B cell (primary cell): ENCODE measurements at regions not wholly inside any gene's neighbourhood (a gene's known extent, or its start where the extent isn't known, plus 50 kb on each side); places are given as distances from the start of the nearest gene placed in this dataset.

Experiments
- ATAC-seq: fragments of 200-7000 bp; cut with Tn5 transposase; one replicate; pipeline ENCODE4 v1.10.0; 2021; ENCODE audit warnings: low read depth, mild to moderate bottlenecking, moderate number of reproducible peaks, moderate library complexity
- CTCF ChIA-PET: fragments of 350-600 bp; sonication (Branson Sonifier 250); formaldehyde crosslinking; loops from one replicate; lab custom pipeline; 2021; ENCODE audit warnings: antibody characterized with exemption, inconsistent platforms; lab: Charles Lee
- POLR2A ChIA-PET: fragments of 350-600 bp; sonication (Branson Sonifier 250); formaldehyde crosslinking; loops from one replicate; lab custom pipeline; 2021; ENCODE audit warnings: antibody characterized with exemption; lab: Charles Lee
- DNase-seq: peaks from one replicate; pipeline ENCODE4 v3.0.0; 2013
- H2AFZ ChIP-seq: 2 replicates; pipeline ENCODE4 v1.6.1; 2012; ENCODE audit warnings: mild to moderate bottlenecking, low read depth, low read length; ENCODE audit not compliant: insufficient read depth, poor library complexity, severe bottlenecking
- H3K27ac ChIP-seq, 2 donors: 1 replicate in 1 of 2; 2 replicates in 1 of 2; pipeline ENCODE4 v1.5.1; 2012 to 2013; ENCODE audit warnings: low read length in 2 of 2, mild to moderate bottlenecking in 2 of 2, moderate library complexity in 1 of 2
- H3K27me3 ChIP-seq, 4 experiments: fragments of 200-600 bp in 1 of 4; sonication (generic) in 1 of 4; replicated peaks in 1 of 4; 1 replicate in 2 of 4; 2 replicates in 2 of 4; pipeline versions ENCODE4 v1.6.1 to v1.7.0; 2013 to 2016; ENCODE audit warnings: low read length in 3 of 4, mild to moderate bottlenecking in 2 of 4, mixed read lengths in 1 of 4, moderate library complexity in 1 of 4; ENCODE audit not compliant: insufficient read depth in 4 of 4, control insufficient read depth in 3 of 4; ENCODE audit errors: control extremely low read depth in 1 of 4
- H3K36me3 ChIP-seq, 2 experiments: replicated peaks in 1 of 2; 1 replicate in 1 of 2; 2 replicates in 1 of 2; pipeline versions ENCODE4 v1.6.1 to v1.7.1; 2013; ENCODE audit warnings: low read length in 1 of 2; ENCODE audit not compliant: insufficient read depth in 2 of 2, control insufficient read depth in 1 of 2; ENCODE audit errors: control extremely low read depth in 1 of 2, extremely low read depth in 1 of 2
- H3K4me1 ChIP-seq, 2 donors: fragments of 200-600 bp in 1 of 2; sonication (generic) in 1 of 2; 1 replicate in 1 of 2; 2 replicates in 1 of 2; pipeline versions ENCODE4 v1.5.1 to v1.6.1; 2013 to 2017; ENCODE audit warnings: low read length in 2 of 2; ENCODE audit not compliant: control insufficient read depth in 2 of 2, insufficient read depth in 2 of 2
- H3K4me2 ChIP-seq: replicated peaks from 2 replicates; pipeline ENCODE3; 2012; ENCODE audit warnings: mild to moderate bottlenecking, low read depth, low read length; ENCODE audit not compliant: poor library complexity, severe bottlenecking
- H3K4me3 ChIP-seq, 5 experiments: fragments of 200-600 bp in 1 of 5; sonication (generic) in 1 of 5; 1 replicate in 3 of 5; 2 replicates in 2 of 5; pipeline versions ENCODE4 v1.5.1 to v1.7.0; 2011 to 2016; ENCODE audit warnings: low read length in 4 of 5, mild to moderate bottlenecking in 4 of 5, low read depth in 2 of 5, control low read depth in 1 of 5, moderate library complexity in 1 of 5; ENCODE audit not compliant: insufficient read depth in 1 of 5; ENCODE audit errors: control extremely low read depth in 1 of 5, extremely low read depth in 1 of 5
- H3K79me2 ChIP-seq: fragments of 200-600 bp; sonication (generic); one replicate; pipeline ENCODE4 v1.6.0; 2016; ENCODE audit warnings: low read length; ENCODE audit not compliant: control insufficient read depth, insufficient read depth
- H3K9ac ChIP-seq: fragments of 200-600 bp; sonication (generic); 2 replicates; pipeline ENCODE4 v1.6.1; 2017; ENCODE audit warnings: mild to moderate bottlenecking, low read length, moderate library complexity
- H3K9me3 ChIP-seq, 3 donors: one replicate each; pipeline versions ENCODE4 v1.6.1 to v1.7.1; 2013; ENCODE audit warnings: low read length in 2 of 3; ENCODE audit not compliant: control insufficient read depth in 2 of 3, insufficient read depth in 1 of 3; ENCODE audit errors: control extremely low read depth in 1 of 3
- H4K20me1 ChIP-seq: 2 replicates; pipeline ENCODE4 v1.6.0; 2012; ENCODE audit warnings: mild to moderate bottlenecking, low read length; ENCODE audit not compliant: insufficient read depth, control insufficient read depth, poor library complexity, severe bottlenecking
- H3K27ac Mint-ChIP-seq: one replicate; pipeline ENCODE4 v1.8.0; 2021; ENCODE audit warnings: mixed read lengths
- H3K27me3 Mint-ChIP-seq: one replicate; pipeline ENCODE4 v1.8.0; 2021; ENCODE audit warnings: mixed read lengths
- H3K4me1 Mint-ChIP-seq: one replicate; pipeline ENCODE4 v1.8.0; 2021; ENCODE audit warnings: mixed read lengths
- H3K4me3 Mint-ChIP-seq: one replicate; pipeline ENCODE4 v1.8.0; 2021; ENCODE audit warnings: mixed read lengths
- H3K9me3 Mint-ChIP-seq: one replicate; pipeline ENCODE4 v1.8.0; 2022; ENCODE audit warnings: mixed read lengths; ENCODE audit not compliant: insufficient read depth
- CTCF ChIP-seq: fragments of 200-600 bp; IDR thresholded peaks from one replicate; pipeline ENCODE4 v1.8.0; 2022; ENCODE audit warnings: antibody characterized with exemption, mild to moderate bottlenecking
- EZH2 ChIP-seq: IDR thresholded peaks from 2 replicates; pipeline ENCODE4 v1.6.1; 2012; ENCODE audit warnings: borderline replicate concordance, low read depth, mild to moderate bottlenecking, moderate library complexity, low read length; ENCODE audit not compliant: insufficient read depth, poor library complexity, severe bottlenecking
- WGBS: methylation state at CpG from one replicate; pipeline ENCODE4 v1.1.5; 2013; ENCODE audit warnings: missing lambda C conversion rate; ENCODE audit not compliant: insufficient coverage; 5-methylcytosine and 5-hydroxymethylcytosine counted together
- intact Hi-C: fragments of 100-400 bp; cut with micrococcal nuclease; formaldehyde crosslinking; loops from one replicate; pipeline ENCODE4 v1.10.0; 2022

DNA sequence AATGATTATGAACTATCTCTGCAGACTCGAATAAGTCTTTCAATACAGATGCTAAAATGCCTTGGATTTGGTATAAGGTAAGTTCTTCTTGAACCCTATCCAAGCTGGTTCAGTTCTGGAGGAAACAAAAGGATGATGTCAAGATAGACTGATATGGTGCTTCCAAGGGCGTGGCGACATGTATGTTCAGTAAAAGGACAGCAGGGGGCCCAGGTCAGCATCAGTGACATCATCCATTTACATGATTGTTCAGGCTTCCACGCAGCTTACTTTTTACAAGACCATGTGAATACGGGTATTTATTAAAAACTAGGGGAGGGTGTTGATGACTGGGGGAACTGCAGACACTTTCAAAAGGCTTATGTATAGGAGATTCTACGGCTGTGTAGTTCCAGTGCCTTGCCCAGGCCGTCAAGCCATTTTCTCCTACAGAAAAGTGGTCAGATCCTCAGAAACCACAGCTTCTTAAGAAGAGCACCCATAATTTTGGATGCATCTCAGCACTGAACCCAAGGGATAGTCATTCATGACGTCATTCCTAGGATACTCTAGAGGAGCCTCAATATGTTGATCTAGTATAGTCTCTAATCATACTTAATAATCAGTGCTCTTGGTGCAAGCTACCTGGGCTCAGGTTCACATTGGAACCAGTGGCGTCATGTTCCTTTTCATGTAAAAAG is 527.7 kb downstream of the FUT8 start:
- H4K20me1 ChIP-seq, result no peaks in the 10 kb centered on the region
- 96% methylated on average over 4 of the region's 9 CpGs for WGBS
- H3K4me2 ChIP-seq, result no peak overlapping the region
- H3K9ac ChIP-seq, result no peak overlapping the region
- no peak overlapping the region for H3K4me3 Mint-ChIP-seq
- DNase-seq (no peak), ATAC-seq (no peak)
- H3K27ac Mint-ChIP-seq, result no peak overlapping the region
- H3K4me1 Mint-ChIP-seq, result no peaks in the 10 kb centered on the region
- H3K4me3 ChIP-seq, result no peak overlapping the region
- no peak overlapping the region for H3K27ac ChIP-seq
- no peaks in the 10 kb centered on the region for H3K9me3 ChIP-seq
- H2AFZ ChIP-seq, result no peak overlapping the region
- intact Hi-C loops, result no loop called here
- H3K79me2 ChIP-seq, result no peaks in the 10 kb centered on the region
- TF ChIP-seq EZH2 (no peak), CTCF (no peak)
- ChIA-PET CTCF (interaction anchor here (1.2 to 3.7 kb wide), 3 partner anchors 9 to 18 kb away, joined by 4 to 11 read pairs (median 7); no protein-coding TSS in a partner anchor), POLR2A (no interaction called here)
- no peaks in the 10 kb centered on the region for H3K9me3 Mint-ChIP-seq
- peaks cover 0 to 7% (median 0%) of the 10 kb centered on the region in 4 experiments for H3K27me3 ChIP-seq
- peaks cover 39% of the 10 kb centered on the region for H3K27me3 Mint-ChIP-seq
- no peaks in the 10 kb centered on the region for H3K4me1 ChIP-seq
- H3K36me3 ChIP-seq, result no peaks in the 10 kb centered on the region

GRCh38 chr14:65941091-65941490 is 528.6 kb downstream of the FUT8 start:
- Histone ChIP-seq H4K20me1 (no peaks in the 10 kb centered on the region), H3K27me3 (peaks cover 0 to 9% (median 0%) of the 10 kb centered on the region in 4 experiments), H3K4me2 (no peak overlapping the region), H3K27ac (no peak overlapping the region), H3K9me3 (no peaks in the 10 kb centered on the region), H3K4me3 (no peak overlapping the region), H2AFZ (no peak overlapping the region), H3K36me3 (no peaks in the 10 kb centered on the region), H3K9ac (no peak overlapping the region), H3K79me2 (no peaks in the 10 kb centered on the region), H3K4me1 (no peaks in the 10 kb centered on the region)
- intact Hi-C loops, result no loop called here
- TF ChIP-seq EZH2 (no peak), CTCF (no peak)
- DNase-seq (no peak), ATAC-seq (no peak)
- ChIA-PET CTCF (interaction anchor here (0.5 to 3.7 kb wide), 4 partner anchors 9 to 1595 kb away, joined by 3 to 11 read pairs (median 5); no protein-coding TSS in a partner anchor), POLR2A (no interaction called here)
- WGBS, result 64% methylated on average over 3 of the region's 4 CpGs
- Mint-ChIP-seq H3K4me1 (no peaks in the 10 kb centered on the region), H3K4me3 (no peak overlapping the region), H3K27ac (no peak overlapping the region), H3K27me3 (peaks cover 44% of the 10 kb centered on the region), H3K9me3 (no peaks in the 10 kb centered on the region)
